MCF 10A (cell line): ENCODE measurements at regions not wholly inside any gene's neighbourhood (a gene's known extent, or its start where the extent isn't known, plus 50 kb on each side); places are given as distances from the start of the nearest gene placed in this dataset.

Experiments used
- BruUV-seq: library from RNA; stranded (reverse); fragments of 400-500 nt; replicated peaks from 2 replicates; lab custom pipeline; 2021; lab: Mats Ljungman, UMichigan
- CTCF ChIA-PET: fragments of 300-600 bp; sonication (Branson Sonifier 250); formaldehyde crosslinking; extraction: SDS; loops from one replicate; lab custom pipeline; 2021; ENCODE audit warnings: antibody characterized with exemption, inconsistent platforms; lab: Yijun Ruan, JAX
- POLR2A ChIA-PET: fragments of 300-600, 350-650 bp; sonication (Branson Sonifier 250); formaldehyde crosslinking; extraction: SDS; loops from one replicate; lab custom pipeline; 2020; ENCODE audit warnings: antibody characterized with exemption, inconsistent platforms; lab: Yijun Ruan, JAX
- DNase-seq: peaks from one replicate; pipeline ENCODE4 v3.0.0-alpha.2; 2018; ENCODE audit not compliant: unreplicated experiment
- H3K27ac Mint-ChIP-seq: one replicate; pipeline ENCODE4 v1.8.0; 2022; ENCODE audit warnings: mild to moderate bottlenecking, low read depth, mixed read lengths; ENCODE audit not compliant: unreplicated experiment
- H3K27me3 Mint-ChIP-seq: one replicate; pipeline ENCODE4 v1.8.0; 2022; ENCODE audit warnings: mixed read lengths; ENCODE audit not compliant: insufficient read depth, unreplicated experiment
- H3K36me3 Mint-ChIP-seq: one replicate; pipeline ENCODE4 v1.8.0; 2022; ENCODE audit warnings: mild to moderate bottlenecking, moderate library complexity, mixed read lengths; ENCODE audit not compliant: insufficient read depth, unreplicated experiment
- H3K4me1 Mint-ChIP-seq: one replicate; pipeline ENCODE4 v1.8.0; 2022; ENCODE audit warnings: mixed read lengths; ENCODE audit not compliant: insufficient read depth, unreplicated experiment
- H3K4me3 Mint-ChIP-seq: one replicate; pipeline ENCODE4 v1.8.0; 2022; ENCODE audit warnings: mild to moderate bottlenecking, moderate library complexity, mixed read lengths; ENCODE audit not compliant: unreplicated experiment
- H3K9me3 Mint-ChIP-seq: one replicate; pipeline ENCODE4 v1.8.0; 2022; ENCODE audit warnings: mixed read lengths; ENCODE audit not compliant: unreplicated experiment
- CTCF ChIP-seq: fragments of 200-600 bp; IDR thresholded peaks from one replicate; pipeline ENCODE4 v1.8.0; 2022; ENCODE audit warnings: antibody characterized with exemption, mild to moderate bottlenecking; ENCODE audit not compliant: unreplicated experiment
- intact Hi-C: fragments of 100-400 bp; cut with micrococcal nuclease; formaldehyde crosslinking; loops from 2 replicates; pipeline ENCODE4 v1.14.1; 2022

- no TSS peak for BruUV-seq
- intact Hi-C loops, result no loop called here
- DNase-seq, result no peak
- Mint-ChIP-seq H3K36me3 (no peaks in the 10 kb centered on the region), H3K27me3 (no peaks in the 10 kb centered on the region), H3K9me3 (no peaks in the 10 kb centered on the region), H3K4me3 (no peak overlapping the region), H3K27ac (no peak overlapping the region), H3K4me1 (peaks cover 7% of the 10 kb centered on the region)
- no peak for TF ChIP-seq CTCF
- CTCF ChIA-PET, result interaction anchor here (0.6 to 8.2 kb wide), 3 partner anchors 13 to 767 kb away, joined by 3 to 58 read pairs (median 3); no protein-coding TSS in a partner anchor
- POLR2A ChIA-PET, result no interaction called here
Observed at GRCh38 chr2:168322325-168323007, 75.1 kb upstream of the STK39 start.

GRCh38 chr2:168323529-168324021 lies 76.2 kb upstream of the STK39 start:
- Mint-ChIP-seq H3K4me1 (peaks cover 7% of the 10 kb centered on the region), H3K4me3 (no peak overlapping the region), H3K9me3 (no peaks in the 10 kb centered on the region), H3K36me3 (no peaks in the 10 kb centered on the region), H3K27ac (no peak overlapping the region), H3K27me3 (no peaks in the 10 kb centered on the region)
- no peak for DNase-seq
- intact Hi-C loops, result no loop called here
- ChIA-PET CTCF (interaction anchor here (0.6 to 8.2 kb wide), 5 partner anchors 12 to 597 kb away, joined by 3 to 58 read pairs (median 3); no protein-coding TSS in a partner anchor), POLR2A (interaction anchor here (0.6 kb wide), 1 partner anchor 152 kb away, joined by 3 read pairs; no protein-coding TSS in a partner anchor)
- no TSS peak for BruUV-seq
- no peak for TF ChIP-seq CTCF

- no peak overlapping the region for H3K4me3 Mint-ChIP-seq
- H3K36me3 Mint-ChIP-seq, result no peaks in the 10 kb centered on the region
- ChIA-PET POLR2A (no interaction called here), CTCF (interaction anchor here (0.6 to 8.2 kb wide), 3 partner anchors 9 to 169 kb away, joined by 3 to 58 read pairs (median 3); no protein-coding TSS in a partner anchor)
- no peaks in the 10 kb centered on the region for H3K27me3 Mint-ChIP-seq
- no TSS peak for BruUV-seq
- intact Hi-C loops, result no loop called here
- TF ChIP-seq CTCF, result no peak
- DNase-seq, result no peak
- no peaks in the 10 kb centered on the region for H3K4me1 Mint-ChIP-seq
- peaks cover 18% of the 10 kb centered on the region for H3K9me3 Mint-ChIP-seq
- no peak overlapping the region for H3K27ac Mint-ChIP-seq
Observed at GRCh38 chr2:168326572-168326971, 79.2 kb upstream of the STK39 start.

- no TSS peak for BruUV-seq
Observed at GRCh38 chr2:168327328-168327727, 79.9 kb upstream of the STK39 start.

More at GRCh38 chr2:168327328-168327727, 79.9 kb upstream of the STK39 start:
- Mint-ChIP-seq H3K27me3 (no peaks in the 10 kb centered on the region), H3K36me3 (no peaks in the 10 kb centered on the region), H3K9me3 (peaks cover 18% of the 10 kb centered on the region), H3K27ac (no peak overlapping the region), H3K4me3 (no peak overlapping the region), H3K4me1 (no peaks in the 10 kb centered on the region)
- TF ChIP-seq CTCF, result no peak
- intact Hi-C loops, result no loop called here
- CTCF ChIA-PET, result interaction anchor here (1.6 to 8.2 kb wide), 2 partner anchors 8 to 76 kb away, joined by 3 to 58 read pairs; no protein-coding TSS in a partner anchor
- no peak for DNase-seq
- POLR2A ChIA-PET, result no interaction called here
